AG08396 (cell line): ENCODE measurements at regions not wholly inside any gene's neighbourhood (a gene's known extent, or its start where the extent isn't known, plus 50 kb on each side); places are given as distances from the start of the nearest gene placed in this dataset.

Source experiments
- DNase-seq: peaks from one replicate; pipeline ENCODE4 v3.0.0; 2012; ENCODE audit warnings: low spot score, mixed read lengths

DNA sequence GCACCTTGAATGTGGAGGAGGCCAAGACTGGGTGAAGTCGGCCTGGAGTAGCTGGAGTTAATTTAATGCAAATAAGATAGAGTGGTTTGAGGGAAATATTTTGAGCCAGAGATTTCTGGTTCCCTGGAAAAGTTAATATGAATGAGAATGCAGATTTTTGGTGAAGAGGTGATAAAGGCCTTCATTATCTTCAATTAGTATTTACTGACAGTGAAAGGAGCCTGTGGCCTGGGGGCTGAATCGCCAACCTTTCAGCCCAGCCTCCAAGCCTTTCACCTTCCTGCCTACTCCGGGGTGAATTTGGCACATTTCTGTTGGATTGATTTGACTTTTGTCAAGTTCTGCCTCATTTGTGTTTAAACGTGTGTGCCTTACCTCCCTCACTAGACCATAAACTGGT is 147.8 kb downstream of the SOX2 start:
- no peak for DNase-seq

DNA sequence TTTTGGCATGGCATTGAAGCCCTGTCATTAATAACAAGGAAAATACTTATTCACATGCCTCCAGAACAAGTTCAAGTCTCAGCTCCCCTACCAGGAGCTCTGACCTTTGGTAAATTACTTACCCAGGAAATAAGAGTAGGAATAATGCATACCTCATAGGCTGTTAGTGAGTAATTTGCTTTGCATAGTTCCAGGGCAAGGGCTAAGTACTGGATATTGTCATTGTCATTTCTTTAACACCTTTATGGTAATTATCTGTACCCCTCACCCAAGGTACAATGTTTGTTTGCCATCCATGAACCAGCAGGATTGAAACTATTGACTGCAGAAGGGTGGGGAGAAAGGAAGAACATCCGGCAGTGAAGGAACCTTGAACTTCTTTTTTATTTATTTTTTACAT is 148.5 kb downstream of the SOX2 start:
- no peak for DNase-seq

- DNase-seq, result no peak
These were observed 150.8 kb downstream of the SOX2 start for GRCh38 chr3:181862502-181862901.

DNA sequence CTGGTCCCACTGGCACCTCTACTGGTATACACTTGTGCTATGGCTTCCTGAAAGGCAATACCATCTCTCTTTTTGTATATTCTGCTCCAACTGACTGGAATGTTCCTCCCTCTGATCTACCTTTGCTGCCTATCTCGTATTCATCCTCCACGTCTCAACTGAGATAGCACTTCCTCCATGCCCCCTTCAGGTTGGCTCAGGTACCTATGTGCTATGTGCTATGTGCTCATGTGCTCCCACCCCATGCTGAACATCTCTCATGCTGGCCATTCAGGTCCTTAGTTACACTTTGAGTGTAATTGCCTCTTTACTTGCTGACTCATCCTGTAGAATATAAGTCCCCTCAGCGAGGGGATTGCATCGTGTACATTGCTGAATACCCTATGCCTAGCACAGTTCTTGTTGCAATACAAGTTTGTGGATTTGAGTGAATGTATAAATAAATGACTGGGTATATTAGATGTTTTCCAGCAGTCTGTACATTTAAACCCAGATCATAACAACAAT is 156.9 kb downstream of the SOX2 start:
- DNase-seq, result no peak

GRCh38 chr3:181872887-181873286 is 161.2 kb downstream of the SOX2 start:
- no peak for DNase-seq

GRCh38 chr3:181879926-181880325 is 168.2 kb downstream of the SOX2 start:
- no peak for DNase-seq

GRCh38 chr3:181880331-181880730 is 168.6 kb downstream of the SOX2 start:
- no peak for DNase-seq

- DNase-seq, result no peak
These were observed 170.0 kb downstream of the SOX2 start for GRCh38 chr3:181881749-181882148.

GRCh38 chr3:181885868-181886630 is 174.3 kb downstream of the SOX2 start:
- DNase-seq, result no peak

DNA sequence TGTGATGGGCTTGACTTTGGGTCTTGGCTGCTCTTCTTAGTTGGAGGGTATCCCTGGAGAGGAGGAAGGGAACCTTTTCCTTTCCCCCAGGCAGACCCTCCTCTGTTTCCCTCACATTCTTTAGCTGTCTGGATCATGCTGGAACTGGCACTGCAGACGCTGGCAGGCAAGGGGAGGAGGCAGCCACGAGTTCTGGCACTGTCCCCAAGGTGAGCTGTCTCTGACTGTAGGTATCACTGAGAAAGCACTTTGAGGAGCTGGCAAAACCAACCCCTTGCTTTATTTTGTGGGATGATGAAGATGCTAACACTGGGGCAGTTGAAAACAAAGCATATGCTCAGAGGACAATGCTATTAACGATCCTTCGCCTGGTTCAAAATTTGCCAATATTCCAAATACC is 175.0 kb downstream of the SOX2 start:
- no peak for DNase-seq

- no peak for DNase-seq
These were observed 176.0 kb downstream of the SOX2 start for GRCh38 chr3:181887685-181888084.

DNA sequence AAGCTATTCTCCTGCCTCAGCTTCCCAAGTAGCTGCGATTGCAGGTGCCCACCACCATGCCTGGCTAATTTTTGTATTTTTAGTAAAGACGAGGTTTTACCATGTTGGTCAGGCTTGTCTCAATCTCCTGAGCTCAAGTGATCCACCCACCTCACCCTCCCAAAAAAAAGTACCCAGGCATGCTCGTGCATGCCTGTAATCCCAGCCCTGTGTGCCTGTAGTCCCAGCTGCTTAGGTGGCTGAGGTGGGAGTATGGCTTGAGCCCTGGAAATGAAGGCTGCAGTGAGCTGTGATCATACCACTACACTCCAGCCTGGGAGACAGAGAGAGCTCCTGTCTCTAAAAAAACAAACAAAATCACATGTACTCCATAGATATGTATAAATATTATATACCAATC is 176.5 kb downstream of the SOX2 start:
- DNase-seq, result no peak

GRCh38 chr3:181892848-181893247 is 181.1 kb downstream of the SOX2 start:
- DNase-seq, result no peak

- DNase-seq, result no peak
These were observed 184.9 kb downstream of the SOX2 start for GRCh38 chr3:181896605-181897004.

DNA sequence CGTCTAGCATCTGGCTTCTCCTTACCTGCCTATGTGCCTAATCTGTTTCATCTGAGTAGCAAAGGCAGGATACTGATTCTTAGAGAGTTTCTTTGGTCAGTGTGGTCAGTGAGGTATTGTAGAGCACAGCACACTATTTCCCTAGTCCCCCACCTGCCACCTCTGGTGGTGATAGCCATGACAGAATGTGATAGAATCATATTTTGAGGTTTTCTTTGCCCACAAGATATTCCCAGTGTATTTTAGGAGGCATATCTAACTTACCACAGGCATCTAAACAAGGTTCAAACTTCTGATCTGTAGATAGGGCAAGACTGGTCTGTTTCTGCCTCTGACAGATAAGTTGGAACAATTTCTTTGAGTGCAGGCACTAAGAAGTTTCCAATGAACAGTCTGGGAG is 188.0 kb downstream of the SOX2 start:
- DNase-seq, result no peak

DNA sequence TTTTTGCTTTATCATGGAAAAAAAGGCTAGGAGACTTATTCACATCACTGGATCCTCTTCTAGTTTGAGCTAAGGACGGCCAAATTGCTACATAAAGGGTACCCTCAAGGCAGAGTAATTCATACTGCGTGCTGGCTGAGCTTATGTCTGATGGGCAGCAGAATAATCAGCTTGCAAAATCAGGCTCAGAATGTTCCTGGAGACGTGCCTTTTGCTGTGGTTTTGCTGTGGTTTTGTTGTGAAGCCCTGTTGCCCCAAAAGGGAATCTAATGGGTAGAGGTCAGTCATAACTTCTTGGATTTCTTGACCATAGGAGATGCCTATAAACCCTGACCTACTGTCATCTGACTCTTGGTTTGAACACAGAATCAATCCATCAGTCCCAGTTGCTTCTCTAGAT is 189.9 kb downstream of the SOX2 start:
- DNase-seq, result no peak

- no peak for DNase-seq
These were observed 194.6 kb downstream of the SOX2 start for GRCh38 chr3:181906338-181906737.

DNA sequence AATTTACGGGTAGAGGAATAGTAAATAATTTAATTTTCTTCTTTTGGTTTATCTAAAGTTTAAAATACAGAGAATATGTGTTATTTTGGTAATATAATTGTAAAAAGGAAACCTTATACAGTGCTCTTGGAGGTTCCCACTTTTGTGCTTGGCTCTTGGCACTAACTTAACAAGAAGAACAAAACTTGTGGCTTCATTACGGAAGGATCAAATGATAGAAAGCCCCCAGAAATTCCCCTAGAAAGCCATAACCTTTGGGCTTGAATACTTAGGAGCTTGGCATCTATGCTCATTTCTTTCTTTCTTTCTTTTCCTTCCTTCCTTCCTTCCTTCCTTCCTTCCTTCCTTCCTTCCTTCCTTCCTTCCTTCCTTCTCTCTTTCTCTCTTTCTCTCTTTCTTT is 197.5 kb downstream of the SOX2 start:
- DNase-seq, result no peak

GRCh38 chr3:181912384-181912783 is 200.7 kb downstream of the SOX2 start:
- DNase-seq, result no peak

- no peak for DNase-seq
These were observed 201.5 kb downstream of the SOX2 start for GRCh38 chr3:181913254-181913653.

GRCh38 chr3:181915551-181915950 is 203.8 kb downstream of the SOX2 start:
- no peak for DNase-seq

DNA sequence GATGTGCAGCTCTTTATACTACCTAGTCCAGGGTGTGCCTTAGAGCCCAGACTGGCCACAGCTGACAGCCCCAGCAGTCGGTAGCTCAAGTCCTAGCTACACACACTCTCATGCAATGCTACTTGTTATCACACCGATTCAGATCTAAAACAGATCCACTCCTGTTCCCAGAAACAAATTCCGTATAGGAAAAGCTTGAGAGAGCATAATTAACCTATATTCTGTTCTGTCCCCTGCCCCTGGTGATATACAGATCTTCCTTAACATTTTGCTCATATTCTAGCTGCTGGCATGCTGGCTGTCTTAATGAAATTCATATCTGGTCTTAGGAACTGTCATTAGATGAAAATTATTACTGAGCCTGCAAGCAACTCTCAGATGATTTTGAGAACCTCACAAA is 204.3 kb downstream of the SOX2 start:
- DNase-seq, result no peak

- no peak for DNase-seq
These were observed 205.3 kb downstream of the SOX2 start for GRCh38 chr3:181917027-181917426.

- no peak for DNase-seq
These were observed 207.7 kb downstream of the SOX2 start for GRCh38 chr3:181919375-181919774.
